Neural progenitor cell (in vitro differentiated cells): ENCODE measurements at regions not wholly inside any gene's neighbourhood (a gene's known extent, or its start where the extent isn't known, plus 50 kb on each side); places are given as distances from the start of the nearest gene placed in this dataset.

Source experiments
- DNase-seq: peaks from one replicate; pipeline ENCODE4 v3.0.0-alpha.2; 2016; ENCODE audit warnings: low spot score
- H2AFZ ChIP-seq: fragments of 200-600 bp; sonication (generic); replicated peaks from 2 replicates; pipeline ENCODE4 v1.6.1; 2016; ENCODE audit warnings: antibody characterized with exemption
- H3F3A ChIP-seq: fragments of 200-600 bp; sonication (generic); 2 replicates; pipeline ENCODE4 v1.6.1; 2016; ENCODE audit warnings: antibody characterized with exemption, low read depth
- H3K27ac ChIP-seq: fragments of 200-600 bp; sonication (generic); 2 replicates; pipeline ENCODE4 v1.5.1; 2016; ENCODE audit warnings: mild to moderate bottlenecking
- H3K27me3 ChIP-seq: fragments of 200-600 bp; sonication (generic); 2 replicates; pipeline ENCODE4 v1.6.1; 2016; ENCODE audit warnings: mild to moderate bottlenecking, moderate library complexity
- H3K36me3 ChIP-seq: fragments of 200-600 bp; sonication (generic); 2 replicates; pipeline ENCODE4 v1.5.1; 2016
- H3K4me1 ChIP-seq: fragments of 200-600 bp; sonication (generic); 2 replicates; pipeline ENCODE4 v1.6.1; 2016; ENCODE audit warnings: mixed run types
- H3K4me2 ChIP-seq: fragments of 200-600 bp; sonication (generic); 2 replicates; pipeline ENCODE4 v1.6.1; 2016
- H3K4me3 ChIP-seq: fragments of 200-600 bp; sonication (generic); 2 replicates; pipeline ENCODE4 v1.5.1; 2016
- H3K79me2 ChIP-seq: fragments of 200-600 bp; sonication (generic); 2 replicates; pipeline ENCODE4 v1.6.1; 2016; ENCODE audit warnings: low read depth
- H3K9ac ChIP-seq: fragments of 200-600 bp; sonication (generic); 2 replicates; pipeline ENCODE4 v1.6.1; 2016
- H3K9me3 ChIP-seq: fragments of 200-600 bp; sonication (generic); 2 replicates; pipeline ENCODE4 v1.5.1; 2016; ENCODE audit warnings: low read depth
- H4K20me1 ChIP-seq: fragments of 200-600 bp; sonication (generic); 2 replicates; pipeline ENCODE4 v1.6.1; 2016; ENCODE audit warnings: low read depth
- H3K27ac Mint-ChIP-seq: 3 replicates; pipeline ENCODE4 v1.8.0; 2021; ENCODE audit warnings: mixed read lengths
- H3K27me3 Mint-ChIP-seq: 2 replicates; pipeline ENCODE4 v1.8.0; 2022; ENCODE audit warnings: low read depth, mild to moderate bottlenecking, inconsistent platforms, moderate library complexity, mixed read lengths; ENCODE audit not compliant: insufficient read depth
- H3K36me3 Mint-ChIP-seq: 3 replicates; pipeline ENCODE4 v1.8.0; 2021; ENCODE audit warnings: mixed read lengths
- H3K4me1 Mint-ChIP-seq: 3 replicates; pipeline ENCODE4 v1.8.0; 2021; ENCODE audit warnings: mixed read lengths
- H3K4me3 Mint-ChIP-seq: 3 replicates; pipeline ENCODE4 v1.8.0; 2021; ENCODE audit warnings: mild to moderate bottlenecking, moderate library complexity, mixed read lengths
- H3K9me3 Mint-ChIP-seq: 3 replicates; pipeline ENCODE4 v1.8.0; 2020; ENCODE audit warnings: mixed read lengths
- CTCF ChIP-seq: fragments of 200-600 bp; sonication (generic); IDR thresholded peaks from 2 replicates; pipeline ENCODE4 v1.5.1; 2017; ENCODE audit warnings: antibody characterized with exemption, mild to moderate bottlenecking
- EZH2 ChIP-seq: fragments of 200-600 bp; sonication (generic); IDR thresholded peaks from 2 replicates; pipeline ENCODE4 v1.6.1; 2017; ENCODE audit warnings: antibody characterized with exemption, mild to moderate bottlenecking, moderate library complexity
- EZH2phosphoT487 ChIP-seq: fragments of 200-600 bp; sonication (generic); IDR thresholded peaks from 2 replicates; pipeline ENCODE4 v1.6.1; 2017; ENCODE audit warnings: antibody characterized with exemption

DNA sequence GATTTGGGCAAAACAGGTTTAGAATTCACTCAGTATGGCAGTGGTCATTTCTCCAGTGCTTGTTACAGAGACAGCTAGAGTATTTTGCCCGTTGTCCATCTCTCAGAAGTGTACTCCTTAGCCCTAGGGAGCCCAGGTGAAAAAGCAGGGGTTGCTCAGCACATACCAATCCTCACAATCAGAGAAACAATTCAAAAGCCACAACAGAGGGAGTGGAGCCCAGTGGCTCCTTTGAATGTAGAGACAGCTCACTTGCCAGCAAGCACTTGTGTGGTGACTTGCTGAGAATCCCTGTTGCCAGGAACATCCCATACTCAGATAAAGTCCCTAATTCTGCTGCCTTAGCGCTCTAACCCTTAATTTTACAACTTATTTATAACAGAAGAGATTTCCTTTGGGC is 1488.3 kb downstream of the RPA4 start:
- Histone ChIP-seq H3K27ac (no peak overlapping the region), H3F3A (no peaks in the 10 kb centered on the region), H2AFZ (no peak overlapping the region), H3K4me1 (peaks cover 16% of the 10 kb centered on the region), H3K4me3 (no peak overlapping the region), H3K9me3 (no peaks in the 10 kb centered on the region), H4K20me1 (no peaks in the 10 kb centered on the region), H3K9ac (no peak overlapping the region), H3K4me2 (peak overlapping the region; percentile 21), H3K27me3 (no peaks in the 10 kb centered on the region), H3K79me2 (no peaks in the 10 kb centered on the region), H3K36me3 (no peaks in the 10 kb centered on the region)
- H3K9me3 Mint-ChIP-seq, result peaks cover 22% of the 10 kb centered on the region
- no peaks in the 10 kb centered on the region for H3K36me3 Mint-ChIP-seq
- peak; percentile 39 for DNase-seq
- peaks cover 5% of the 10 kb centered on the region for H3K27me3 Mint-ChIP-seq
- no peak overlapping the region for H3K27ac Mint-ChIP-seq
- H3K4me1 Mint-ChIP-seq, result peaks cover 10% of the 10 kb centered on the region
- H3K4me3 Mint-ChIP-seq, result no peak overlapping the region
- TF ChIP-seq EZH2 (no peak), CTCF (no peak), EZH2phosphoT487 (no peak)

GRCh38 chrX:98379134-98379533 is 1495.4 kb downstream of the RPA4 start:
- Mint-ChIP-seq H3K36me3 (peaks cover 5% of the 10 kb centered on the region), H3K4me1 (peaks cover 43% of the 10 kb centered on the region), H3K9me3 (peaks cover 22% of the 10 kb centered on the region), H3K27me3 (peaks cover 10% of the 10 kb centered on the region), H3K27ac (peak overlapping the region; percentile 25), H3K4me3 (no peak overlapping the region)
- Histone ChIP-seq H2AFZ (no peak overlapping the region), H3K36me3 (no peaks in the 10 kb centered on the region), H3K79me2 (no peaks in the 10 kb centered on the region), H3F3A (peaks cover 25% of the 10 kb centered on the region), H4K20me1 (no peaks in the 10 kb centered on the region), H3K27me3 (no peaks in the 10 kb centered on the region), H3K4me2 (no peak overlapping the region), H3K9me3 (peaks cover 14% of the 10 kb centered on the region), H3K9ac (no peak overlapping the region), H3K27ac (no peak overlapping the region), H3K4me3 (no peak overlapping the region), H3K4me1 (peaks cover 14% of the 10 kb centered on the region)
- TF ChIP-seq EZH2phosphoT487, result no peak
- TF ChIP-seq EZH2, result no peak
- peak; percentile 21 for TF ChIP-seq CTCF
- no peak for DNase-seq

GRCh38 chrX:98380106-98380505 is 1496.4 kb downstream of the RPA4 start:
- Histone ChIP-seq H3F3A (peaks cover 25% of the 10 kb centered on the region), H3K27me3 (no peaks in the 10 kb centered on the region), H4K20me1 (no peaks in the 10 kb centered on the region), H3K4me3 (peak overlapping the region; percentile 24), H3K4me1 (peaks cover 14% of the 10 kb centered on the region), H3K4me2 (peak overlapping the region; percentile 41), H3K27ac (peak overlapping the region; percentile 49), H3K9me3 (peaks cover 14% of the 10 kb centered on the region), H3K36me3 (no peaks in the 10 kb centered on the region), H3K9ac (no peak overlapping the region), H2AFZ (peak overlapping the region; percentile 38), H3K79me2 (no peaks in the 10 kb centered on the region)
- DNase-seq, result peak; percentile 63
- H3K4me1 Mint-ChIP-seq, result peaks cover 36% of the 10 kb centered on the region
- TF ChIP-seq EZH2phosphoT487 (no peak), EZH2 (no peak), CTCF (peak; percentile 35)
- peaks cover 8% of the 10 kb centered on the region for H3K36me3 Mint-ChIP-seq
- peaks cover 6% of the 10 kb centered on the region for H3K27me3 Mint-ChIP-seq
- peaks cover 21% of the 10 kb centered on the region for H3K9me3 Mint-ChIP-seq
- peak overlapping the region; percentile 25 for H3K27ac Mint-ChIP-seq
- peak overlapping the region; percentile 58 for H3K4me3 Mint-ChIP-seq
